Neural cell (in vitro differentiated cells): ENCODE measurements at regions not wholly inside any gene's neighbourhood (a gene's known extent, or its start where the extent isn't known, plus 50 kb on each side); places are given as distances from the start of the nearest gene placed in this dataset.

ENCODE experiments used
- H2AFZ ChIP-seq: fragments of 200-600, 300-800 bp; sonication (generic), shearing (Covaris generic); 2 replicates; pipeline ENCODE4 v1.6.0; 2014; ENCODE audit warnings: low read depth, mild to moderate bottlenecking, antibody characterized with exemption, low read length, moderate library complexity
- H3F3A ChIP-seq: fragments of 200-600 bp; shearing (Covaris generic); 2 replicates; pipeline ENCODE4 v1.6.1; 2016; ENCODE audit warnings: mild to moderate bottlenecking, moderate library complexity, mixed read lengths, antibody characterized with exemption, low read length; ENCODE audit not compliant: insufficient read depth, poor library complexity, severe bottlenecking
- H3K27ac ChIP-seq: fragments of 200-600, 300-800 bp; sonication (generic), shearing (Covaris generic); 2 replicates; pipeline ENCODE4 v1.5.1; 2014; ENCODE audit warnings: mild to moderate bottlenecking, low read length, moderate library complexity
- H3K27me3 ChIP-seq: fragments of 300-800, 200-600 bp; sonication (generic), shearing (Covaris generic); 2 replicates; pipeline ENCODE4 v1.6.0; 2014; ENCODE audit warnings: mild to moderate bottlenecking, low read depth, low read length, moderate library complexity; ENCODE audit not compliant: insufficient read depth
- H3K36me3 ChIP-seq: fragments of 300-800, 200-600 bp; sonication (generic), shearing (Covaris generic); 2 replicates; pipeline ENCODE4 v1.5.1; 2014; ENCODE audit warnings: mild to moderate bottlenecking, antibody characterized with exemption, low read length, moderate library complexity; ENCODE audit not compliant: insufficient read depth
- H3K4me2 ChIP-seq: fragments of 300-800, 200-600 bp; sonication (generic), shearing (Covaris generic); 2 replicates; pipeline ENCODE4 v1.6.0; 2014; ENCODE audit warnings: mild to moderate bottlenecking, low read length
- H3K4me3 ChIP-seq: fragments of 300-800, 200-600 bp; sonication (generic), shearing (Covaris generic); 2 replicates; pipeline ENCODE4 v1.5.1; 2014; ENCODE audit warnings: mild to moderate bottlenecking, low read length, moderate library complexity
- H3K79me2 ChIP-seq: fragments of 200-600 bp; shearing (Covaris generic); replicated peaks from 2 replicates; pipeline ENCODE4 v1.6.0; 2014; ENCODE audit warnings: mild to moderate bottlenecking, low read length, moderate library complexity; ENCODE audit not compliant: insufficient read depth
- H3K9ac ChIP-seq: fragments of 300-800, 200-600 bp; sonication (generic), shearing (Covaris generic); 2 replicates; pipeline ENCODE4 v1.6.1; 2016; ENCODE audit warnings: mild to moderate bottlenecking, low read length, mixed read lengths
- H3K9me2 ChIP-seq: fragments of 200-600 bp; shearing (Covaris generic); 2 replicates; pipeline ENCODE4 v1.6.1; 2016; ENCODE audit warnings: mild to moderate bottlenecking, low read length, mixed read lengths; ENCODE audit not compliant: insufficient read depth
- H3K9me3 ChIP-seq: fragments of 200-600, 300-800 bp; sonication (generic), shearing (Covaris generic); 2 replicates; pipeline ENCODE4 v1.6.1; 2016; ENCODE audit warnings: mild to moderate bottlenecking, mixed run types, low read length, moderate library complexity, mixed read lengths
- H4K20me1 ChIP-seq: fragments of 200-600 bp; shearing (Covaris generic); 2 replicates; pipeline ENCODE4 v1.6.1; 2016; ENCODE audit warnings: mild to moderate bottlenecking, mixed run types; ENCODE audit not compliant: insufficient read depth
- CTCF ChIP-seq: fragments of 450-650 bp; IDR thresholded peaks from 2 replicates; pipeline ENCODE4 v1.5.1; 2014; ENCODE audit warnings: antibody characterized with exemption, mild to moderate bottlenecking, moderate library complexity; ENCODE audit not compliant: poor library complexity, severe bottlenecking
- EP300 ChIP-seq: fragments of 450-650 bp; conservative IDR thresholded peaks from 2 replicates; pipeline ENCODE4 v1.6.1; 2014; ENCODE audit warnings: antibody characterized with exemption, mild to moderate bottlenecking, moderate library complexity; ENCODE audit not compliant: poor library complexity, severe bottlenecking
- EZH2 ChIP-seq: fragments of 200-600, 300-800 bp; shearing (Covaris generic), sonication (generic); IDR thresholded peaks from 2 replicates; pipeline ENCODE4 v1.6.1; 2014; ENCODE audit warnings: antibody characterized with exemption, low read length, borderline replicate concordance, mild to moderate bottlenecking; ENCODE audit not compliant: insufficient read depth, poor library complexity, severe bottlenecking
- MXI1 ChIP-seq: fragments of 450-650 bp; conservative IDR thresholded peaks from 2 replicates; pipeline ENCODE4 v1.6.1; 2014; ENCODE audit warnings: antibody characterized with exemption, mild to moderate bottlenecking; ENCODE audit not compliant: poor library complexity, severe bottlenecking
- POLR2AphosphoS5 ChIP-seq: IDR thresholded peaks from 2 replicates; pipeline ENCODE4 v1.6.1; 2012
- RAD21 ChIP-seq: fragments of 450-650 bp; conservative IDR thresholded peaks from 2 replicates; pipeline ENCODE4 v1.6.1; 2014; ENCODE audit warnings: antibody characterized with exemption, mild to moderate bottlenecking, moderate library complexity
- REST ChIP-seq: IDR thresholded peaks from 2 replicates; pipeline ENCODE4 v1.6.1; 2012; ENCODE audit warnings: borderline replicate concordance
- SMC3 ChIP-seq: fragments of 450-650 bp; conservative IDR thresholded peaks from 2 replicates; pipeline ENCODE4 v1.6.1; 2014; ENCODE audit warnings: antibody characterized with exemption, mild to moderate bottlenecking, moderate library complexity; ENCODE audit not compliant: poor library complexity
- TAF1 ChIP-seq: IDR thresholded peaks from 2 replicates; pipeline ENCODE4 v1.6.1; 2012; ENCODE audit warnings: low read depth

- Histone ChIP-seq H3K27ac (no peak overlapping the region), H3K9me2 (no peaks in the 10 kb centered on the region), H3F3A (no peaks in the 10 kb centered on the region), H3K9me3 (no peaks in the 10 kb centered on the region), H3K36me3 (no peaks in the 10 kb centered on the region), H2AFZ (no peak overlapping the region), H3K4me3 (no peak overlapping the region), H4K20me1 (no peaks in the 10 kb centered on the region), H3K27me3 (no peaks in the 10 kb centered on the region), H3K79me2 (no peaks in the 10 kb centered on the region), H3K9ac (no peak overlapping the region), H3K4me2 (no peak overlapping the region)
- TF ChIP-seq CTCF (no peak), EZH2 (no peak), REST (no peak), SMC3 (no peak), MXI1 (no peak), EP300 (no peak), TAF1 (no peak), POLR2AphosphoS5 (no peak), RAD21 (no peak)
Measured at GRCh38 chr12:108039794-108040193, 89.3 kb upstream of the WSCD2 start.

- no peak overlapping the region for H3K4me2 ChIP-seq
- TF ChIP-seq EP300 (no peak), POLR2AphosphoS5 (no peak), TAF1 (no peak), RAD21 (no peak), REST (no peak), CTCF (no peak), MXI1 (no peak), SMC3 (no peak), EZH2 (no peak)
Measured at GRCh38 chr12:108040947-108041346, 88.1 kb upstream of the WSCD2 start.

More at GRCh38 chr12:108040947-108041346, 88.1 kb upstream of the WSCD2 start:
- no peaks in the 10 kb centered on the region for H3K36me3 ChIP-seq
- H2AFZ ChIP-seq = no peak overlapping the region
- no peaks in the 10 kb centered on the region for H4K20me1 ChIP-seq
- no peaks in the 10 kb centered on the region for H3K79me2 ChIP-seq
- H3F3A ChIP-seq = no peaks in the 10 kb centered on the region
- no peak overlapping the region for H3K4me3 ChIP-seq
- no peaks in the 10 kb centered on the region for H3K9me3 ChIP-seq
- H3K9ac ChIP-seq = no peak overlapping the region
- H3K9me2 ChIP-seq = no peaks in the 10 kb centered on the region
- no peak overlapping the region for H3K27ac ChIP-seq
- H3K27me3 ChIP-seq = no peaks in the 10 kb centered on the region
